ENCODE measurements at regions not wholly inside any gene's neighbourhood (a gene's known extent, or its start where the extent isn't known, plus 50 kb on each side); places are given as distances from the start of the nearest gene placed in this dataset.
"Not testable (repeated sequence)": the region's sequence is repeated elsewhere in the genome, so short reads cannot be mapped to it uniquely, and the experiment has no call there.

DNA sequence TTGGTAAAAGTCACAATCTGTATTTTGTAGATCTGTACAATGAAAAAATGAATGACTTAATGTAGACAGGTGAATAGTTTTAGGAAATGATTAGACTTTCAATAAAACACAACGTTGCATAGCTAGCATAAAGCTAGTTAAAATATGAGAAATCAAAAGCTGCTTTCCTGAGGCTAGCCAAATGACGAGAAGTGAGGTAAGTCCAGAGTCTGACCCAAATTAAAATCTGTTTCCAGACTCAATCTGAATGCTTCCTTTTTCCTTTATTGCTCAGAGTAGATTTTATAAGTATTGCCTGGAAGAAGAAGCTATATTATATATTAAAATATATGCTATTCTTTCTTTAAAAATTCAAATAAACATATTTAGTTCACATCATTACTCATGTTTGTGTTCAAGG, 615.4 kb downstream of the CD109 start:
- no peak for DNase-seq (ENCODE audit: low read depth, low spot score)
- H3K4me3 ChIP-seq (ENCODE audit: low read length), result no peak overlapping the region

DNA sequence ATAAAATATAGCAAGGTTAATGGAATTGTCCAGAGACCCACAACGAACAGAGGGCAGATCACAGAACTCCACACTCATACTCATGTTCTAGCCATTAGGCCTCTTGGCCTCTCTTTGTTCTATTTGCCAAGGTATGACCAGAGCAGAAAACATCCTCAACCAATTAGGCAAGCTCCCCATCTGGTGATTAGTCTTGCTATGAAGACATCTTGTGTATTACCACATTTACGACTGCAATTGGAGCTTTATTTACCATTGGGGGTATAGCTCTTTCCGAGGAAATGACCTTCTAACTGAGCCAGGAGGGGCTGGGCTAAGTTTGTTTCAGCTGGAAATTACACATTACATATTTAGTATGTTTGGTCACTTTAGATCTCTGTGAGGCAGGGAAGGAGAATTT, 593.9 kb downstream of the CD109 start:
- no peak overlapping the region for H3K4me3 ChIP-seq (ENCODE audit: low read length)
- DNase-seq (ENCODE audit: low read depth, low spot score), result no peak

DNA sequence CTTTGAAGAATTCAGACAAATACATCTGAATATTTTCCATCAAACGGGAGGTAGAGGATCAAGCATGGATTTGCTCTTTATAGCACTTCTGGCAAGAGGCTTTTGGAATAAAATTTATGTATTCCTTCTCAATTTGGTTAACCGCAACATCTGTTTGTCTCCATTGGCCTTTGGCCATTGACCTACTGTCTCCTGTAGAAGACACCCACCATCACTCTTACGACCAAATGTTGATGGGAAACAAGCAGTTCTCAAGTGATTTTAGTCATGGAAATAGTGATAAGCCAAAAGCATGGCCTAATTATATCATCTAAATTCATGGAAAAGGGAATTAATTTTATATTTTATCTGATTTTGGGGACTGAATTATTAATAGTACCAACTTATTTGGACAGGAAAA, 591.9 kb downstream of the CD109 start:
- no peak for DNase-seq (ENCODE audit: low read depth, low spot score)

DNA sequence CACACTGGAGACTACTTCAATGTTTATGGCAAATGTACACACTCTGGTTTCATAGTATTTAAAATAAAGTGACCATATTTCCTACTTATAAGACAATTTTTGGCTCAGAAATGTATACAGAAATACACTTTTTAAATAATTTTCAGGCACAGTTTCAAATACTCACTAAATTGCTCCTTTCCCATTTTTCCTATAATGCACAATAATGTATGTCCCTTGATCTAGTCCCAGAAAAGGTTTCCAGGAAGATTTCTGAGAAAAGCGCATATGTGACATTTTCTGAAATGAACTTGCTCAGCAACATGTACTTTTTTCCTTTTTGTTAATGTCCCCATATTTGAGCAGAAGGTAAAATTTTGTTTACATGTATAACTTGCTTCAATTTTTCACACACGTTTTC, 591.4 kb downstream of the CD109 start:
- H3K4me3 ChIP-seq (ENCODE audit: low read length), result no peak overlapping the region
- no peak for DNase-seq (ENCODE audit: low read depth, low spot score)

More for the DNA sequence above, 591.9 kb downstream of the CD109 start:
- no peak overlapping the region for H3K4me3 ChIP-seq (ENCODE audit: low read length)

DNA sequence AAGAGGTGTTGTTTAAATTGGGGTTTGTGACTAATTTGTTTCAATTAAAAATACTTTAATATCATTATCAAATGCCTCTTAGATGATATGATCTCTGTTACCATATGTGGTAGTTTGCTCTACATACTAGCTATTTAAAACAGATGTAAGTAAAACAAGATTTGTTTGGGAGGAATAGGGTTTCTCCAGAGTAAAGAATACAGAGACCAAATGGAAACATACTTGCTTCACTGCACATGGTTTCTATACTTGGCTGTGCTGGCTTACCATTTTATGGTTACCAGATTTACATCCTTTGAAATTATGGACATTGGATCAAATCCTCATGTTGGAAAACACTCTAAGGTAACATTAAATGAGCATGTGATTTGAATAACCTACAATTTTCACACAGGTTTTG, 588.3 kb downstream of the CD109 start:
- DNase-seq (ENCODE audit: low read depth, low spot score), result no peak
- no peak overlapping the region for H3K4me3 ChIP-seq (ENCODE audit: low read length)

GRCh38 chr6:74283532-74283931, 587.5 kb downstream of the CD109 start:
- DNase-seq (ENCODE audit: low read depth, low spot score), result no peak
- no peak overlapping the region for H3K4me3 ChIP-seq (ENCODE audit: low read length)

GRCh38 chr6:74282143-74282689, 586.2 kb downstream of the CD109 start:
- DNase-seq (ENCODE audit: low read depth, low spot score), result no peak
- H3K4me3 ChIP-seq (ENCODE audit: low read length), result no peak overlapping the region

DNA sequence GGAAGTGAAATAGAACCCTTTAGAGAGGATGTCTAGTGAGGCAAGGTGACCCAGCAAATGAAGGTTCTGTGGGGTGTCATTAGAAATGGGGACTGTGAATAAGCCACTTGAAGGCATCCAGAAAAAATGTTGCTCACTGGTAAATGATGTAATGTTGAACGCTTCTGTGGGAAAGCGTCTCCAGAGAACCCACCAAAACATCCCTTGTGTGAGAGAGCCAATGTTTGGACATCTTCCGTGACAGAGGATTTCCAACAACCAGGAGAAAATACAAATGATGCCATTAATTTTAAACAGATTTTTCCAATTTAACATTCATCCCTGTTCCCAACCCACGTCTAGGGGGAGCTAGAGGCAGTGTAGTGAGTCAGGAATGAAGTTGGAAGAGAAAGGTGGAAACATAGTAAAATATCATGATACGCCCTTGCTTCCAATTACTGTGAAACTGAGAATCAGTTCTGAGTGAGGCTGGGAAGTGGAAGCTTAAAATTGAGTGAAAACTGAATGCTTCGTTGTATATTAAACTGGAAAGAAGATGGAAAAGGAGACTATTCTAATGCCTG, 584.2 kb downstream of the CD109 start:
- H3K4me3 ChIP-seq (ENCODE audit: low read length), result no peak overlapping the region
- no peak for DNase-seq (ENCODE audit: low read depth, low spot score)

GRCh38 chr6:74277777-74278186, 581.8 kb downstream of the CD109 start:
- no peak for DNase-seq (ENCODE audit: low read depth, low spot score)

GRCh38 chr6:74273541-74273940, 577.5 kb downstream of the CD109 start:
- H3K4me3 ChIP-seq (ENCODE audit: low read length), result no peak overlapping the region
- no peak for DNase-seq (ENCODE audit: low read depth, low spot score)

More at GRCh38 chr6:74277777-74278186, 581.8 kb downstream of the CD109 start:
- no peak overlapping the region for H3K4me3 ChIP-seq (ENCODE audit: low read length)

- DNase-seq (ENCODE audit: low read depth, low spot score), result no peak
- no peak overlapping the region for H3K4me3 ChIP-seq (ENCODE audit: low read length)
Observed at GRCh38 chr6:74269600-74269858, 573.5 kb downstream of the CD109 start.

DNA sequence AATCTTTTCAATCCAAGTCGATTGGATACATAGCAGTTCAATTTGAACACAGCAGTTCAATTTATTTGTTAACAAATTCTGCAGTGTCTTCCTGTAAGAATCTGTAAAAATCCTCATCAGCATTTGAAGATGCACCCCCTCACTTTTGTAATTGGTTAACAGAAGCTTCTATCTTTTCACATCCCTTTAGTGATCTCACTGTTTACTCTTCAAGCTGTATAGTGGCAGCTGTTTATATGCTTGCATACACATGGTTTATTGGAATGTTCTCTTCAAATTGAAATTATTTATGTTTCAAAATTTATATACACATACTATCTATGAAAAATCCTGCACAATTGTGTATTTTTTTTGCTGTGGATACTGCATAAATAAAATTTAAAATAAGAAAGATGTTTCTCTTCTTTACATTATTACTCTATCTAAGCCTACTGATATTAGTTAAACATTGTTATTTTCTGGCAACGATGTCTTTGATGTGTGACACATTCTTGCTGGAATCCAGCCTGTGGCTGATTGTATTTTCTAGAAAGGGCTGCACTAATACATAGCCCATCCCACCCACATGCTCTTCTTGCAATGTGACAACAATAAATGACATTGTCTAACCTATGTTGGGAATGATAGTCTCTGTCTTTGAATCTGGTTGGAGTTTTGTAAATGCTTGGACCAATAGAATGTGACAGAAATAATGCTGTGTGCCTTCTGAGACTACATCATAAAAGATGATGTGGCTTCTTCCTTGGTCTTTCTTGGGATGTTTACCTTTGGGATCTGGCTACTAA, 573.0 kb downstream of the CD109 start:
- no peak overlapping the region for H3K4me3 ChIP-seq (ENCODE audit: low read length)
- no peak for DNase-seq (ENCODE audit: low read depth, low spot score)

DNA sequence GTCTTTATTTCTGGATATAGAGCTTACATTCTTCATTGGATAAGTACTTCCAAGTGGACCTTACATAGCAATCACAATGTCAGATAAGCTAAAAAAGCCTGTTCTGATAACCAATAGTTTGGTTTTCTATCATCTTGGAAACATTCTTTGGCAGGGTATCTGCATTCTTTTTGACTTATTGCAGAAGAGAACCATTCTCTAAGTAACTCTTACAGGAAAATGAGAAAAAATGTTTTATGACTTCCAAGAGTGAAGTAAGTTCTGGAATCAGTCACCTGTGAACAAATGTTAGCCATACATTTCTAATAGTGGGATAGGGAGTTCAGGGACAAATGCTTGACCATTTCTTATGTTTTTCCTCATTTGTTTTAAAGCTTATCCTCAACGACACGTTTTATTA, 564.0 kb downstream of the CD109 start:
- H3K4me3 ChIP-seq (ENCODE audit: low read length), result no peak overlapping the region
- DNase-seq (ENCODE audit: low read depth, low spot score), result no peak

DNA sequence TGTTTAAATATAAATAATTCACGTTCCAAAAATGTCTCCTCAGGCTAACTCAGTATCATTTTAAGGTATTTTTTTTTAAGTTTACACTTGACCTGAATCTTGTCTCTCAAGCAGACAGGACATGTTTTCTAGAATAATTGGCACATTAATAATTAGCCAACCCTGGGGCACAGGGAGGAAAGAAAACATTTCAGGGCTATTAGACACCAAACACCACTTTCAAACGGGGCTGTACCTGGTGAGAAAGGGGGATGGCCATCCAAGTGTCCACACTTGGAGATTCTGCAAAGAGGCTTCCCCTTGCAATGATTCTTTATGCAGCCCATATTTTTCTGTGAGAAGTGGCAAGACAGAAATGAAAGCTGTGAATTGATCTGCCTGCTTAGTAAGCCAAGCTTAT, 560.8 kb downstream of the CD109 start:
- no peak overlapping the region for H3K4me3 ChIP-seq (ENCODE audit: low read length)
- DNase-seq (ENCODE audit: low read depth, low spot score), result no peak

DNA sequence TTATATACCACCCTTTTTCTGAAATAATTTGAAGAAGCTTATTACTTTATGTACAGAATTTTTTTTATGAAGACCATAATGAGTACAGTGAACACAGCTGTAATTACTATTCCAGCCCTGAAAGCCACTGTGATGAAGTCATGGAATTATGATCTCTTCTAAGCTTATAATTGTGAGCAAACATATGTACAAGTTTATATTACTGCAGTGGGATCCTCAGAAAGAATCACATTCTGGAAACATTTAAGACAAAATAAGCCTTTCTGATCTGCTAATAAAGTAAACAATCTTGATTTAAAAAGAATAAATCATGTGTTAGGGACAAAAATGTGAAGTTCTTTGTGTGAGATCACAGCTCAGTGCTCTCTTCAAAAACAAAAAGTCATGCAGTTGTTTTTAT, 560.4 kb downstream of the CD109 start:
- no peak overlapping the region for H3K4me3 ChIP-seq (ENCODE audit: low read length)
- DNase-seq (ENCODE audit: low read depth, low spot score), result no peak

- not testable (repeated sequence) for DNase-seq (ENCODE audit: low read depth, low spot score); H3K4me3 ChIP-seq (ENCODE audit: low read length)
Observed at GRCh38 chr6:74255007-74255406, 559.0 kb downstream of the CD109 start.

- not testable (repeated sequence) for DNase-seq (ENCODE audit: low read depth, low spot score); H3K4me3 ChIP-seq (ENCODE audit: low read length)
Observed at GRCh38 chr6:74254147-74254546, 558.1 kb downstream of the CD109 start.

DNA sequence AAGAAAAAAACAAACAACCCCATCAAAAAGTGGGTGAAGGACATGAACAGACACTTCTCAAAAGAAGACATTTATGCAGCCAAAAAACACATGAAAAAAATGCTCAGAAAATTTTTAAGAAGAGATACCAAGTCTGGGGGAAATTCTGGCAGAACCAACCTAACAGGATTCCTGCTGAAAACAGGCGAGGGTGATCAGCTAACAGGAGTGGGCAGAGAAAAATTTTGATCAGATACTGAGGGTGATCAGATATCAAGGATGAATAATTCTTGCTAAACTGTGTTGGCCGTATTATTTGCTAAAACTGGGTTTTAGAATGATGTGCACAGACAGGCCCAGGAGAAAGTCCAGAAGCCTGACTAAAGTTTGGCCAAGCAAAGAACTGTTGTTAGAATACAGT, 557.3 kb downstream of the CD109 start:
- no peak for DNase-seq (ENCODE audit: low read depth, low spot score)
- no peak overlapping the region for H3K4me3 ChIP-seq (ENCODE audit: low read length)

- no peak for DNase-seq (ENCODE audit: low read depth, low spot score)
Observed at GRCh38 chr6:74250161-74250818, 554.3 kb downstream of the CD109 start.

GRCh38 chr6:74249658-74250057, 553.7 kb downstream of the CD109 start:
- H3K4me3 ChIP-seq (ENCODE audit: low read length), result no peak overlapping the region
- no peak for DNase-seq (ENCODE audit: low read depth, low spot score)

More at GRCh38 chr6:74250161-74250818, 554.3 kb downstream of the CD109 start:
- H3K4me3 ChIP-seq (ENCODE audit: low read length), result no peak overlapping the region
